ENCODE measurements at regions not wholly inside any gene's neighbourhood (a gene's known extent, or its start where the extent isn't known, plus 50 kb on each side); places are given as distances from the start of the nearest gene placed in this dataset.

DNA sequence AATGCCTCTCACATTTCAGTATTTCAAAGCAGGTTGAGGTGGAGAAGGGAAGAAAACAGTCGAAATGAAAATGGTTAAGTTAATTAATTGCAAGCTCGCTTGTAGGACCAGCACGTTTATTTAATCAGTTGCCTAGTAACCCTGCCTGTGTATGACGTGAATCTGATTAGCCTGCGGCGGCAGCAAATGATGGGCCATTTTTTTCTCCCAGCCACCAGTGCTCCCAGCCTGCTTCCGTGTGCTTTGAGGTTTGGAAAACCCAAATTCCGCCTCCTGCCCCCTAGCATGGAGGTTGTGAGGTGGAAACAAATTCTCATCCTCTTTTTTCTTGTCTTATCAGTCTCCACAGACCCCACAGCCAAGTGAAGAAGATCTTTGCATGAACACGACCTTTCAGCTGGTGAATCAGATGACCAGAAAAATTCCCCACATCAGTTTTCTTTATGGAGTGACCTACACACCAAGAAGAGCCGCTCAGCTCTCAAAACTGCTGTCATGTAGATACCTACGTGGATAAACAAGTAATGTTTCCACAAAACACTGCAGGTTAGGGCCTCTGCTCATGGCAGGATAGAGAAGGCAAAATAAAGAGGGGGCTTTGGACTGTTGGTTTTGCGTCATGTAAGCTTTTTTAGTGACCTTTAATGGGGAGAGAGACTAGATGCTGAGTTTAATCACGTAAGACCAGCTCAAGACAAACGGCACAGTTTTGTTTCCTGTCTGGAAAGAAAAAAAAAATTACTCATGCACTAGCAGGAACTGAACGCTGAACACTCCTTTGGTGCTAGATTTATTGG is 572.9 kb upstream of the NOX3 start:
- TF ChIP-seq, protein P1, sequence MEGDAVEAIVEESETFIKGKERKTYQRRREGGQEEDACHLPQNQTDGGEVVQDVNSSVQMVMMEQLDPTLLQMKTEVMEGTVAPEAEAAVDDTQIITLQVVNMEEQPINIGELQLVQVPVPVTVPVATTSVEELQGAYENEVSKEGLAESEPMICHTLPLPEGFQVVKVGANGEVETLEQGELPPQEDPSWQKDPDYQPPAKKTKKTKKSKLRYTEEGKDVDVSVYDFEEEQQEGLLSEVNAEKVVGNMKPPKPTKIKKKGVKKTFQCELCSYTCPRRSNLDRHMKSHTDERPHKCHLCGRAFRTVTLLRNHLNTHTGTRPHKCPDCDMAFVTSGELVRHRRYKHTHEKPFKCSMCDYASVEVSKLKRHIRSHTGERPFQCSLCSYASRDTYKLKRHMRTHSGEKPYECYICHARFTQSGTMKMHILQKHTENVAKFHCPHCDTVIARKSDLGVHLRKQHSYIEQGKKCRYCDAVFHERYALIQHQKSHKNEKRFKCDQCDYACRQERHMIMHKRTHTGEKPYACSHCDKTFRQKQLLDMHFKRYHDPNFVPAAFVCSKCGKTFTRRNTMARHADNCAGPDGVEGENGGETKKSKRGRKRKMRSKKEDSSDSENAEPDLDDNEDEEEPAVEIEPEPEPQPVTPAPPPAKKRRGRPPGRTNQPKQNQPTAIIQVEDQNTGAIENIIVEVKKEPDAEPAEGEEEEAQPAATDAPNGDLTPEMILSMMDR (optimal IDR thresholded peaks at IDR 0.05 in 1 of 3, IDR thresholded peaks at IDR 0.05 in 1 of 3, conservative IDR thresholded peaks at IDR 0.05 in 1 of 3; ENCODE audit: extremely low read depth in 1 of 3, insufficient read depth in 2 of 3, low read length in 3 of 3): no peak
- TF ChIP-seq EZH2 (IDR thresholded peaks at IDR 0.05; ENCODE audit: low read length): no peak

All from keratinocyte (primary cell).